ENCODE measurements at regions not wholly inside any gene's neighbourhood (a gene's known extent, or its start where the extent isn't known, plus 50 kb on each side); places are given as distances from the start of the nearest gene placed in this dataset.

- Histone ChIP-seq H3K9me3 (no peaks in the 10 kb centered on the region), H3K4me3 (no peak overlapping the region), H3K27me3 (peaks cover 7% of the 10 kb centered on the region), H3K36me3 (no peaks in the 10 kb centered on the region), H3K27ac (no peak overlapping the region), H3K4me1 (no peaks in the 10 kb centered on the region)
- DNase-seq: no peak
- 60 to 85% methylated on average over 6 to 26 of the region's 35 CpGs for WGBS, 2 donors (ENCODE audit: low coverage in 1 of 2)
- in situ Hi-C loops (cut with MboI; ENCODE audit: low pct_ligation_motif_present in 1 of 4, low pct_unique_long_range_greater_than_20kb in 1 of 4, low sequenced_read_pairs in 3 of 4): no loop called here
- intact Hi-C loops (cut with DNase I; ENCODE audit: low total_unique reads): no loop called here
- no peak for TF ChIP-seq EP300 (IDR thresholded peaks at IDR 0.05; ENCODE audit: low read depth)
- no peak for TF ChIP-seq POLR2A (IDR thresholded peaks at IDR 0.05)
- TF ChIP-seq, protein P1, sequence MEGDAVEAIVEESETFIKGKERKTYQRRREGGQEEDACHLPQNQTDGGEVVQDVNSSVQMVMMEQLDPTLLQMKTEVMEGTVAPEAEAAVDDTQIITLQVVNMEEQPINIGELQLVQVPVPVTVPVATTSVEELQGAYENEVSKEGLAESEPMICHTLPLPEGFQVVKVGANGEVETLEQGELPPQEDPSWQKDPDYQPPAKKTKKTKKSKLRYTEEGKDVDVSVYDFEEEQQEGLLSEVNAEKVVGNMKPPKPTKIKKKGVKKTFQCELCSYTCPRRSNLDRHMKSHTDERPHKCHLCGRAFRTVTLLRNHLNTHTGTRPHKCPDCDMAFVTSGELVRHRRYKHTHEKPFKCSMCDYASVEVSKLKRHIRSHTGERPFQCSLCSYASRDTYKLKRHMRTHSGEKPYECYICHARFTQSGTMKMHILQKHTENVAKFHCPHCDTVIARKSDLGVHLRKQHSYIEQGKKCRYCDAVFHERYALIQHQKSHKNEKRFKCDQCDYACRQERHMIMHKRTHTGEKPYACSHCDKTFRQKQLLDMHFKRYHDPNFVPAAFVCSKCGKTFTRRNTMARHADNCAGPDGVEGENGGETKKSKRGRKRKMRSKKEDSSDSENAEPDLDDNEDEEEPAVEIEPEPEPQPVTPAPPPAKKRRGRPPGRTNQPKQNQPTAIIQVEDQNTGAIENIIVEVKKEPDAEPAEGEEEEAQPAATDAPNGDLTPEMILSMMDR (IDR thresholded peaks at IDR 0.05): no peak
- no peak for TF ChIP-seq POLR2AphosphoS5 (IDR thresholded peaks at IDR 0.05)
Observed at GRCh38 chr13:111898956-111899713, 167.8 kb upstream of the SOX1 start.

DNA sequence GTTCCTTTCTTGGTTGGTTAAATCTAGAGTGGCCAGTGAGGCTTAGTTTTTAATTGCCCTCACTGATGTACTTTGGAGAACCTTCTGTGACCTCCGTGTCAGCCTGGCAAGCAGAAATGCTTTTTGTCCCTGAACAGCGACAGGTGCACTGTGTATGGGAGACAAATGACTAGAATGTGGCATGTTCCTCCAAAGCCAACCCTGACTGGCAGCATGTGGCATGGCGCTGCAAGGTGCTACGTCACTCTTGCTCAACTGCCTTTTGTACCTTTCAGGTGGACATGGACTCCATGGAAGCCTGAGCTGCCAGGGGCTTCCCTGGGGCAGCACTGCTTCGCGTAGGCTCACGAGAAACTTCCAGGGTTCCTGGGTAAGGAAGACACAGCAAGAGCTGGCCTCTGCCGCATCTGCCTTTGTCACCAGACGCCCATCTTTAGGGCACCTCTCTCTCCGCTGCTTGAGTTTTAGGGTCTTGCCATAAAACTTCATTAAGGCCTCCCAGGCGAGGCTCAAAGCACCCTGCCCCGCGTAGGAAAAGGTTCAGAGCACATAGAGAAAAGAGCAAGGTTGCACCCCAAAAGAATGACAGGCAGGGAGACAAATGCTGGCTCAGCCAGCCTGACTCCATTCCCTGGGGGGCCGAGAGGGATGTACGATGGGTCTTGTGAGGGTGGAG is 167.1 kb upstream of the SOX1 start:
- intact Hi-C loops (cut with DNase I; ENCODE audit: low total_unique reads): no loop called here
- DNase-seq: no peak
- no peaks in the 10 kb centered on the region for H3K27me3 ChIP-seq
- TF ChIP-seq POLR2AphosphoS5 (IDR thresholded peaks at IDR 0.05): no peak
- TF ChIP-seq POLR2A (IDR thresholded peaks at IDR 0.05): no peak
- TF ChIP-seq, protein P1 (IDR thresholded peaks at IDR 0.05): no peak
- no peak for TF ChIP-seq EP300 (IDR thresholded peaks at IDR 0.05; ENCODE audit: low read depth)
- no peaks in the 10 kb centered on the region for H3K9me3 ChIP-seq
- 80 to 87% methylated on average over 3 to 15 of the region's 15 CpGs for WGBS, 2 donors (ENCODE audit: low coverage in 1 of 2)
- no peaks in the 10 kb centered on the region for H3K4me1 ChIP-seq
- H3K27ac ChIP-seq: no peak overlapping the region
- no peak overlapping the region for H3K4me3 ChIP-seq
- H3K36me3 ChIP-seq: no peaks in the 10 kb centered on the region
- in situ Hi-C loops (cut with MboI; ENCODE audit: low pct_ligation_motif_present in 1 of 4, low pct_unique_long_range_greater_than_20kb in 1 of 4, low sequenced_read_pairs in 3 of 4): no loop called here

- intact Hi-C loops (cut with DNase I; ENCODE audit: low total_unique reads) (no loop called here), in situ Hi-C loops (cut with MboI; ENCODE audit: low pct_ligation_motif_present in 1 of 4, low pct_unique_long_range_greater_than_20kb in 1 of 4, low sequenced_read_pairs in 3 of 4) (no loop called here)
- TF ChIP-seq, protein P1 (IDR thresholded peaks at IDR 0.05): no peak
- no peak for TF ChIP-seq EP300 (IDR thresholded peaks at IDR 0.05; ENCODE audit: low read depth)
- TF ChIP-seq POLR2A (IDR thresholded peaks at IDR 0.05): no peak
- no peak for TF ChIP-seq POLR2AphosphoS5 (IDR thresholded peaks at IDR 0.05)
- DNase-seq: no peak
- Histone ChIP-seq H3K4me3 (no peak overlapping the region), H3K27me3 (no peaks in the 10 kb centered on the region), H3K4me1 (no peaks in the 10 kb centered on the region), H3K36me3 (no peaks in the 10 kb centered on the region), H3K27ac (no peak overlapping the region), H3K9me3 (no peaks in the 10 kb centered on the region)
- WGBS, 2 donors (ENCODE audit: low coverage in 1 of 2): 23 to 58% methylated on average over 4 to 26 of the region's 26 CpGs
Observed at GRCh38 chr13:111900390-111901131, 166.4 kb upstream of the SOX1 start.

GRCh38 chr13:111901267-111901915 is 165.6 kb upstream of the SOX1 start:
- Histone ChIP-seq H3K27me3 (no peaks in the 10 kb centered on the region), H3K36me3 (no peaks in the 10 kb centered on the region), H3K27ac (no peak overlapping the region), H3K9me3 (no peaks in the 10 kb centered on the region), H3K4me1 (no peaks in the 10 kb centered on the region), H3K4me3 (no peak overlapping the region)
- 75 to 80% methylated on average over 2 to 23 of the region's 23 CpGs for WGBS, 2 donors (ENCODE audit: low coverage in 1 of 2)
- TF ChIP-seq, protein P1 (IDR thresholded peaks at IDR 0.05): no peak
- TF ChIP-seq POLR2AphosphoS5 (IDR thresholded peaks at IDR 0.05): no peak
- TF ChIP-seq POLR2A (IDR thresholded peaks at IDR 0.05): no peak
- TF ChIP-seq EP300 (IDR thresholded peaks at IDR 0.05; ENCODE audit: low read depth): no peak
- intact Hi-C loops (cut with DNase I; ENCODE audit: low total_unique reads) (no loop called here), in situ Hi-C loops (cut with MboI; ENCODE audit: low pct_ligation_motif_present in 1 of 4, low pct_unique_long_range_greater_than_20kb in 1 of 4, low sequenced_read_pairs in 3 of 4) (no loop called here)
- no peak for DNase-seq
